Breast epithelium (tissue), 3 donors: ENCODE measurements at regions not wholly inside any gene's neighbourhood (a gene's known extent, or its start where the extent isn't known, plus 50 kb on each side); places are given as distances from the start of the nearest gene placed in this dataset.

Source experiments
- POLR2A ChIP-seq: fragments of 450-650 bp; IDR thresholded peaks from one replicate; pipeline ENCODE4 v1.6.1; 2016; ENCODE audit warnings: antibody characterized with exemption, mild to moderate bottlenecking, moderate library complexity
- POLR2AphosphoS5 ChIP-seq, 3 donors: sonication (generic); formaldehyde crosslinking; IDR thresholded peaks; one replicate each; pipeline ENCODE4 v1.6.1; 2017; ENCODE audit warnings: antibody characterized with exemption in 3 of 3

GRCh38 chr9:86459191-86459590 is 105.0 kb upstream of the TUT7 start:
- TF ChIP-seq POLR2A = no peak
- no peak for TF ChIP-seq POLR2AphosphoS5 (IDR thresholded peaks at IDR 0.05)
